TTC549 (cell line): ENCODE measurements at regions not wholly inside any gene's neighbourhood (a gene's known extent, or its start where the extent isn't known, plus 50 kb on each side); places are given as distances from the start of the nearest gene placed in this dataset.
"Not testable (repeated sequence)": the region's sequence is repeated elsewhere in the genome, so short reads cannot be mapped to it uniquely, and the experiment has no call there.

Source experiments
- FAIRE-seq: peaks from 2 replicates; lab custom pipeline; 2012; peaks lifted over from hg19 to GRCh38; lab: Jason Lieb, UNC

DNA sequence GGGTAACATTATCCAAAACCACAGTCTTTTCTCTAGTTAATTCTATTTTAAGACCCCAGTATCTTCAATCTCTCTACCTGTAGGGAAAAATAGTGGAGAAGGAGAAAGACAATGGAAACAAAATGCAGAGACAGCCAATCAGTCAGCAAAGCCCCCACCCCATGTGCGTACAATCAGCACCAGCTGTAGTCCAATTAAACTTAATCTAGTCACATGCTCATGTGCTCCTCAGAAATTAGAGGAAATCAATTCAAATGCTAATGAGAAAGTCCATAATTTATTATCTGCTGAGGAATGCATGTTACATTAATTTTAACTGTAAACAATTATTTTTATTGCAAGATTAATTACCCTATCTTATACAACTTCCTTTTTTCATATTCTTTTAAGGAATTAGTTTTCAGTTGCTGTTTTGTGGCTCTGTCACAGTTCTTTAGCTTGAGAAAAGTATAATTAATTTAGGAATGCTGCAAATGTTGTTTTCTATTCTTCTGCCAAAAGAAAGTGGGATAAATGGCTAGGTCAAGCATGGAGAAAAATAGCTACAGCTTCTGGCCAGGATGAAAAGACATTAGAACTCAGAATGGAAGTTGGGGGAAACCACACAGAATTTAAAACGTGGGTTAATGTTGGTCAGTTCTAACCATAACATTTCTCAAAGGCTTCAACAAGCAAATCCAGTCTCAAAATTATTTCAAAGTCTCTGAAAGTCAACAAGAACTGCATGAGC is 232.4 kb upstream of the HNRNPA3 start:
- no peak for FAIRE-seq

- no peak for FAIRE-seq
Observed at GRCh38 chr2:176984987-176985386, 227.6 kb upstream of the HNRNPA3 start.

DNA sequence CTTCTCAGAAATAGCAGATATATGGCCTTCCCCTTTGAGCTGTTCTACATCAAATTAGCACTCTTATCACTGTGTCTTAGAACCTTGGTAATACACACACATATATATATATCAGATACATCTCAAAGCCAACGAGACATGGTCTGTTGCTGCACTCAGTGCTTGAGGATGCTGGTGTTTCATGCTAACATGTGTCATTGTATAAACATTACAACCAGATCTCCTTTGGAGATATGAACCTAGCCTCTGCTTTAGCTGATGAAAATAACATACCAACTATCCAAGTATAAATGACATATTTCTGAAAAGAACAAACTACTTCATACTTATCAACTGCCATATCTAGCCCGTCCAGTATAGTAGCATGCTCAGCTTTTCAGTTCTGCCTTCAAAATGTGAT is 226.7 kb upstream of the HNRNPA3 start:
- FAIRE-seq = no peak

GRCh38 chr2:176986487-176986886 is 226.1 kb upstream of the HNRNPA3 start:
- no peak for FAIRE-seq

- FAIRE-seq = no peak
Observed at GRCh38 chr2:176991411-176991810, 221.2 kb upstream of the HNRNPA3 start.

DNA sequence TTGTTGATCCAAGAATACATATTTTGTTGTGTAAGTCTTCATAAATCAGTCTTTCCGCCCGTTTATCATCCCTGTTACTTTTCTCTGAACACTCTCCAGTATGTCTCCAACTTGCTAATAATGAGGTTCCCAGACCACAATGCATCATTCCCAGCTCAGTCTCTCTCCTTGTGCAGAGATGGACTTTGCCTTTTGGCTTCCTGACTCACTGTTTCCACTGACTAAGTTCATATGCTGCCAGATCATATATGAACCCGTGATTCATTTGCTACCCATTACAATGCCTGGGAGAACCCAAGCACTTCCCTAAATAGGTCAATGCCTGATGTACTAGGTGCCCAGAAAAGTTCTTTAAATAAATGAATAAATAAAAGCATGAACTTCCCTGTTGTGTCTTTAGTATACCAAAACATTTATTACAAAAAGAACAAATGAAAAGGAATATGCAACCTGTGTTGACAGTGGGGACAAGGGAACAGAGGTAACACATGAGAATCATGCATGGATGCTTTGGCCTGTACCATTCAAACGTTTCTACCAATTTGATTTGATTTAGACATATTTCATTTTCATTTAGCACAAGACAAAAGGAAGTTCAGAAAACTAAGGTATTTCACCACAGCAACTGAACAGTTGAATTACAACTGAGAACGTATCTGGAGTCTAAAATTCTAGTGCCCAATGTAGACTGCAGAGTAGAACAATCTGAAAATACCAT is 215.4 kb upstream of the HNRNPA3 start:
- FAIRE-seq = no peak

GRCh38 chr2:176997792-176998169 is 214.8 kb upstream of the HNRNPA3 start:
- FAIRE-seq = no peak

- no peak for FAIRE-seq
Observed at GRCh38 chr2:176999301-176999700, 213.3 kb upstream of the HNRNPA3 start.

- no peak for FAIRE-seq
Observed at GRCh38 chr2:177000061-177000714, 212.4 kb upstream of the HNRNPA3 start.

GRCh38 chr2:177000715-177001072 is 211.9 kb upstream of the HNRNPA3 start:
- no peak for FAIRE-seq

GRCh38 chr2:177001334-177001733 is 211.3 kb upstream of the HNRNPA3 start:
- FAIRE-seq = no peak

DNA sequence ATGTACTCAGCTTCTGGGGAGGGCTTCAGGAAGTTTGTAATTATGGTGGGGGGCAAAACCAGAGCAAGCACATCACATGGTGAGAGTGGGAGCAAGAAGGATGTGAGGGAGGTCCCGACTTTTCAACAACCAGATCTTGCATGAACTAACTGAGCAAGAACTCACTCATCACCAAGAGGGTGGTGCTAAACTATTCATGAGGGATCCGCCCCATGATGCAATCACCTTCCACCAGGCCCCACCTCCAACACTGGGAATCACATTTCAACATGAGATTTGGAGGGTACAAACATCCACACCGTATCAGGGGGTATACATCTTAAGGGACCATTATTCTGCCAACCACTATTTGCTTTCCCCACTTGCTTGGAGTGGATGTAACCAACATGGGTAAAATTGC is 209.6 kb upstream of the HNRNPA3 start:
- no peak for FAIRE-seq

DNA sequence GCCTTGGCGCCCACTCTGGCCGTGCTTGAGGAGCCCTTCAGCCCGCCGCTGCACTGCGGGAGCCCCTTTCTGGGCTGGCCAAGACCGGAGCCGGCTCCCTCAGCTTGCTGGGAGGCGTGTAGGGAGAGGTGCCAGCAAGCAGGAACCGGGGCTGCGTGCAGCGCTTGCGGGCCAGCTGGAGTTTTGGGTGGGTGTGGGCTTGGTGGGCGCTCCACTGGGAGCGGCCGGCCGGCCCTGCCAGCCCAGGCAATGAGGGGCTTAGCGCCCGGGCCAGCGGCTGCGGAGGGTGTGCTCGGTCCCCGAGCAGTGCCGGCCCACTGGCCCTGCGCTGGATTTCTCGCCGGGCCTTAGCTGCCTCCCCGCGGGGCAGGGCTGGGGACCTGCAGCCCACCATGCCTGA is 204.9 kb upstream of the HNRNPA3 start:
- not testable (repeated sequence) for FAIRE-seq

DNA sequence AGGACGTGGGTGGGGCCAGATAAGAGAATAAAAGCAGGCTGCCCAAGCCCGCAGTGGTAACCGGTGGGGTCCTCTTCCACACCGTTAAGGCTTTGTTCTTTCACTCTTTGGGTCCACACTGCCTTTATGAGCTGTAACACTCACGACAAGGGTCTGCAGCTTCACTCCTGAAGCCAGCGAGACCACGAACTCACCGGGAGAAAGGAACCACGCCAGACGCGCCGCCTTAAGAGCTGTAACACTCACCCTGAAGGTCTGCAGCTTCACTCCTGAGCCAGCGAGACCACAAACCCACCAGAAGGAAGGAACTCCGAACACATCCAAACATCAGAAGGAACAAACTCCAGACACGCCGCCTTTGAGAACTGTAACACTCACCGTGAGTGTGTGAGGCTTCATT is 203.9 kb upstream of the HNRNPA3 start:
- not testable (repeated sequence) for FAIRE-seq

DNA sequence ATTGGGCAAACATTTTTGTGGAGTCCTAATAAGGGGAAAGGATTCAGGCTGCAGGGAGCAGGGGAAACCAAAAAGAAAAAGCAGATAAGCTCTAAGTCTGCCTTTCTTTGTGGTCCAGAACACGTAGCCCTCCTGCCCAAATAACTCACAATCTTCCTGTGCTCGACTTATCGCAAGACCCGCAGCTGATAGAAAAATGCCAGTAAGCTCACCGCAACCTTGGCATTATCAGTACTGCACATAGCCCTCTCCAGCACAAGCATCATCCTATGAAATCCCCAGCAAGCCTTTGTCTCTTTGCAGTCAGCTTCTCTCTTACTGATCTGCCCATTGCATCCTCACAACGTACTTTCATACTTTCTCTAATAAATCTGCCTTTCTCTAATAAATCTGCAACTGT is 202.4 kb upstream of the HNRNPA3 start:
- FAIRE-seq = no peak

DNA sequence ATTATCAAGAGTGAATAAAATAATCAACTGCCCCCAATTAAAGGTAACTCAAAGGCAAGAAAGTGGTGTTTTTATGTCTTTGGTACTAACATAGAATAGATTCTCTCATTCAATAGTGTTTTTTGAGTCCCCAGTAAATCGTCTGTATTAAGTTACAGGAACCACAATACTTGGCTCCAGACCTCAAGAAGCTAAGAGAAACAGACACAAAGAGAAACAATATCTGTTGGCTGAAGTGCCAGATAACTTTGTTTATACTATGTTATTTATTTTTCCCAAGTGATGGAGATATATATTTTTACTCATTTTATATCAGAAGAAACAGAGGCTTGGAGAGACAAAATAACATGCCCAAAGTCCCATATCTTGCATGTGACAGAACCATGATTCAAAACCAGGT is 201.7 kb upstream of the HNRNPA3 start:
- FAIRE-seq = no peak

DNA sequence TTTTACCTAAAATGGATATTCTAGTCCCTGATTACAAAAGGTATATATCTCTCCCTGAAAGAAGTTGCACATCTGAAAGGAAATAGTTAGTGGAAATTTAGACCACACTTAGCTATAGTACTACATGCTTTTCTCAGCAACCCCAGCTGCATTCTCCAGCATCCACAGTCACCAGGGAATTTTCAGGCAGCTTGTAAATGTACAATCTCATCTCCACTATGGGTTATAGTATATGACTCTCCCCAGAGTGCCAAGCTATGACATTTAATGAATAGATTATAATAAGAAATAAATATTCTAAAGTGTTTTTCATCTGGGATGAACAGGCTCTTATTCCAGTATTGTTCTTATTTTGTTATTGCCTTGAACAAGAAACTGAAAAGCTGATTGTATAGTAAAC is 197.6 kb upstream of the HNRNPA3 start:
- no peak for FAIRE-seq

DNA sequence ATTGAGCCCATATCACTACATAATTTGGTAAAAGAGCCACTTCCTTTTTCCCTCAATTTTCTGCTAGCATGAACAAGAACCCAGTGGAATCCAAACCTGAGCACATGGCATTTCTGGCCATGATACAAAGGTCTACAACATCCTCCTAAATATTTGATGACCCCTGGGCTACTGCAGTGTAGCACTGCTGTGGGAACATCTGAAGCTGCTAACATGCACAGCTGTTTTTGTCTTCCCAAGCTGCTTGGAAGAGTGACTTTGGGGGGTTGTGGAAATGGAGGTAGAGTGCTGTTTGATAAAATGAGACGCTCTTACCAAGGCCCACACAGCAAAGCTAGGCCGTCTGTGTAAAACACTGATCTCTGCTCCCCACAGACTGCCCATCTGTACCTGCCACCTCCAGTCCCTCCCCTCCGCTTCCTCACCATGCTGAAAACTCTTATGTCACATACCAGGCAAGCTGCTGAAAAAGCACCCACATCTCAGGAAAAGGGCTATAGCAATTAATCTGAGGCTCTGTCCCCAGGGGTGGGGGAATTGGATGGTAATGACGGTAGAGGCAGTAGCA is 197.2 kb upstream of the HNRNPA3 start:
- no peak for FAIRE-seq

GRCh38 chr2:177020524-177021119 is 192.0 kb upstream of the HNRNPA3 start:
- FAIRE-seq = no peak

- no peak for FAIRE-seq
Observed at GRCh38 chr2:177021706-177022343, 190.8 kb upstream of the HNRNPA3 start.

GRCh38 chr2:177024765-177025164 is 187.8 kb upstream of the HNRNPA3 start:
- no peak for FAIRE-seq

DNA sequence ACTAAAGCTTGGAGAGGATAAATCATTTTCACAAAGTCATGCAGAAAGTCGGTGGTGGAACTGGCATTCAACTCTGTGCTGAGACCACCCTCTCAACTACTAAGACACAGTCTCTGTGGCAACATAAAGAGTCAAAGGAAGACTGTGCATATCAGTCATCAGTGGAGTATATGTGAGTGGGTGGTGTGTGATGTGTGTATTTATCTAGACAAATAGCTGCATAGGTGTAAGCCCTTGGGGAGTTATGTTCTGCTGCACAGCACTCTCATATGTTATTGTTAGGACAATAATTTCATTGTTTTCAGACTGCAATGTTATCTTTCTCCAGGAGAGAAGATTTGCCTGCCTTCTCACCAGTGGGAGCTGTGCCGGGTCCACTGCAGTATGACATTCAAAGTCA is 186.3 kb upstream of the HNRNPA3 start:
- FAIRE-seq = no peak
